SU-DHL-6 (cell line): ENCODE measurements at regions not wholly inside any gene's neighbourhood (a gene's known extent, or its start where the extent isn't known, plus 50 kb on each side); places are given as distances from the start of the nearest gene placed in this dataset.

Source experiments
- EZH2phosphoT487 ChIP-seq: fragments of 200-600 bp; sonication (generic), shearing (Covaris generic); conservative IDR thresholded peaks from 2 replicates; pipeline ENCODE4 v1.6.1; 2018; ENCODE audit warnings: mild to moderate bottlenecking, antibody characterized with exemption, low read length, moderate library complexity, mixed read lengths
- TF ChIP-seq, protein P1 (sequence below): fragments of 200-600 bp; sonication (generic); IDR thresholded peaks from one replicate; pipeline ENCODE4 v1.5.1; 2017; ENCODE audit warnings: antibody characterized with exemption, mild to moderate bottlenecking, low read length, moderate library complexity; ENCODE audit not compliant: insufficient read depth, poor library complexity, severe bottlenecking

DNA sequence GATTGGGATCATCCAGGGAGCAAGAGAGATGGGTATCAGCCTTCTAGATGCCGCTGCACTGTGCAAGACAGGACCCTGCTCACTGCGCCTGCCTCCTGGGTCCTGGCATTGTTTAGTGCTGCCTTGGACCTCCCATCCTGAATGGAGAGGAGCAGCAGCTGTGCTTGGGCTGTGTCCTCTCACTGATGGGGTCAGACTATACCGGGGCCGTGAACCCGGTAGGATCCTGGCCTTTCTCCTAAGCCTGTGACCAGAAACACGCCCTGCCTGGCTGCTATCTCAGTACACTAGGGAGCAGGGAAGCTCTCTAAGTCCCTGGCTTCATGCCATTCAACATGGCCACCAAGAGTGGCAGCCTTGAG is 309.4 kb upstream of the ZNF32 start:
- TF ChIP-seq, protein P1, sequence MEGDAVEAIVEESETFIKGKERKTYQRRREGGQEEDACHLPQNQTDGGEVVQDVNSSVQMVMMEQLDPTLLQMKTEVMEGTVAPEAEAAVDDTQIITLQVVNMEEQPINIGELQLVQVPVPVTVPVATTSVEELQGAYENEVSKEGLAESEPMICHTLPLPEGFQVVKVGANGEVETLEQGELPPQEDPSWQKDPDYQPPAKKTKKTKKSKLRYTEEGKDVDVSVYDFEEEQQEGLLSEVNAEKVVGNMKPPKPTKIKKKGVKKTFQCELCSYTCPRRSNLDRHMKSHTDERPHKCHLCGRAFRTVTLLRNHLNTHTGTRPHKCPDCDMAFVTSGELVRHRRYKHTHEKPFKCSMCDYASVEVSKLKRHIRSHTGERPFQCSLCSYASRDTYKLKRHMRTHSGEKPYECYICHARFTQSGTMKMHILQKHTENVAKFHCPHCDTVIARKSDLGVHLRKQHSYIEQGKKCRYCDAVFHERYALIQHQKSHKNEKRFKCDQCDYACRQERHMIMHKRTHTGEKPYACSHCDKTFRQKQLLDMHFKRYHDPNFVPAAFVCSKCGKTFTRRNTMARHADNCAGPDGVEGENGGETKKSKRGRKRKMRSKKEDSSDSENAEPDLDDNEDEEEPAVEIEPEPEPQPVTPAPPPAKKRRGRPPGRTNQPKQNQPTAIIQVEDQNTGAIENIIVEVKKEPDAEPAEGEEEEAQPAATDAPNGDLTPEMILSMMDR: no peak
- no peak for TF ChIP-seq EZH2phosphoT487
